Right lobe of liver (tissue), 6 donors: ENCODE measurements at regions not wholly inside any gene's neighbourhood (a gene's known extent, or its start where the extent isn't known, plus 50 kb on each side); places are given as distances from the start of the nearest gene placed in this dataset.
A peak's percentile ranks its signal among the peaks of the same experiment; 100 is the strongest.

ENCODE experiments used
- ATAC-seq, 4 donors: fragments of 200-7000 bp; cut with Tn5 transposase; one replicate each; pipeline ENCODE4 v1.9.1; 2020; ENCODE audit warnings: mild to moderate bottlenecking in 4 of 4, moderate library complexity in 4 of 4
- DNase-seq, 3 donors: peaks; one replicate each; pipeline ENCODE4 v3.0.0-alpha.2; 2020
- H3K27ac ChIP-seq, 3 donors: fragments of 200-600 bp; one replicate each; pipeline ENCODE4 v1.8.0; 2022
- H3K27me3 ChIP-seq, 2 donors: fragments of 200-600 bp; one replicate each; pipeline ENCODE4 v1.8.0; 2022
- H3K36me3 ChIP-seq, 4 donors: fragments of 200-600 bp; sonication (generic) in 1 of 4; one replicate each; pipeline versions ENCODE4 v1.5.1 to v1.8.0; 2017 to 2022; ENCODE audit warnings: control low read depth in 1 of 4
- H3K4me1 ChIP-seq, 4 donors: fragments of 200-600 bp; sonication (generic) in 1 of 4; one replicate each; pipeline versions ENCODE4 v1.5.1 to v1.8.0; 2017 to 2022; ENCODE audit warnings: control low read depth in 1 of 4
- H3K4me3 ChIP-seq, 3 donors: fragments of 200-600 bp; one replicate each; pipeline ENCODE4 v1.8.0; 2022
- H3K9me3 ChIP-seq, 4 donors: fragments of 200-600 bp; sonication (generic) in 1 of 4; one replicate each; pipeline versions ENCODE4 v1.5.1 to v1.8.0; 2017 to 2022; ENCODE audit warnings: control low read depth in 1 of 4
- POLR2A ChIP-seq: fragments of 450-650 bp; IDR thresholded peaks from one replicate; pipeline ENCODE4 v1.6.1; 2017; ENCODE audit warnings: antibody characterized with exemption, mild to moderate bottlenecking
- WGBS: methylation state at CpG from one replicate; pipeline ENCODE4 v1.1.6; 2018; ENCODE audit warnings: low coverage, low lambda C conversion rate; ENCODE audit not compliant: insufficient coverage; ENCODE audit errors: missing lambda C conversion rate; 5-methylcytosine and 5-hydroxymethylcytosine counted together
- intact Hi-C, 2 donors: fragments of 100-400 bp; cut with DNase I; formaldehyde crosslinking; loops; one replicate each; pipeline versions ENCODE4 v1.11.2 to v1.14.1; 2022
- TF ChIP-seq, protein P1 (sequence below), 4 donors: fragments of 200-600 bp in 3 of 4; fragments of 450-650 bp in 1 of 4; IDR thresholded peaks; one replicate each; pipeline versions ENCODE4 v1.5.1 to v1.8.0; 2016 to 2022; ENCODE audit warnings: antibody characterized with exemption in 4 of 4, mild to moderate bottlenecking in 2 of 4
- donor health status: DM: no; HTN: yes; CAD: no.
- donor health status: DM: no; HTN: no; CAD: no.
- donor health status: DM: no; HTN: no; CAD: no.
- donor health status: DM: no; HTN: yes; CAD: no.
- donor health status: DM: no; HTN: yes; CAD: no.

DNA sequence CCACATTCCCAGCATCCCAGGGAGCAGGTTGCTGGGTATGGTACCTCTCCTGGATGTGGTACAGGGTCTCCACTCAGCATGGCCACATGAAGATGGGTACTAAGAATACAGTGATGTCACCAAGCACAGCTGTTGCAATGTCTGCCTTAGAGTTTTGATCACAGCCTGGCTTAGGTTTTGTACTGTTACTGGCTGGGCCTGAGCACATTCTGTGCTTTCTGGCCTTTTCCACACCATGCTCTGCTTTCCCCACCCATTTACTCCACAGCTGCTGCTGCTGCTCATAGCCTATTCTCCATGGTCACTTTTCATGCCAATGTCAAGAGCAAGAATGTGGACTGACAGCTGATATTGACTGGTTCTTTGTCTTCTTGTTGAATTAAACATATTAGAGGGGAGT lies 481.9 kb downstream of the ARHGEF28 start:
- no peak overlapping the region for H3K27ac ChIP-seq
- ATAC-seq (no peak), DNase-seq (no peak)
- no peak for TF ChIP-seq POLR2A
- TF ChIP-seq, protein P1, sequence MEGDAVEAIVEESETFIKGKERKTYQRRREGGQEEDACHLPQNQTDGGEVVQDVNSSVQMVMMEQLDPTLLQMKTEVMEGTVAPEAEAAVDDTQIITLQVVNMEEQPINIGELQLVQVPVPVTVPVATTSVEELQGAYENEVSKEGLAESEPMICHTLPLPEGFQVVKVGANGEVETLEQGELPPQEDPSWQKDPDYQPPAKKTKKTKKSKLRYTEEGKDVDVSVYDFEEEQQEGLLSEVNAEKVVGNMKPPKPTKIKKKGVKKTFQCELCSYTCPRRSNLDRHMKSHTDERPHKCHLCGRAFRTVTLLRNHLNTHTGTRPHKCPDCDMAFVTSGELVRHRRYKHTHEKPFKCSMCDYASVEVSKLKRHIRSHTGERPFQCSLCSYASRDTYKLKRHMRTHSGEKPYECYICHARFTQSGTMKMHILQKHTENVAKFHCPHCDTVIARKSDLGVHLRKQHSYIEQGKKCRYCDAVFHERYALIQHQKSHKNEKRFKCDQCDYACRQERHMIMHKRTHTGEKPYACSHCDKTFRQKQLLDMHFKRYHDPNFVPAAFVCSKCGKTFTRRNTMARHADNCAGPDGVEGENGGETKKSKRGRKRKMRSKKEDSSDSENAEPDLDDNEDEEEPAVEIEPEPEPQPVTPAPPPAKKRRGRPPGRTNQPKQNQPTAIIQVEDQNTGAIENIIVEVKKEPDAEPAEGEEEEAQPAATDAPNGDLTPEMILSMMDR (IDR thresholded peaks at IDR 0.05), result no peak
- H3K4me1 ChIP-seq, result peaks cover 0 to 16% (median 5%) of the 10 kb centered on the region in 4 donors
- intact Hi-C loops, result no loop called here
- H3K36me3 ChIP-seq, result no peaks in the 10 kb centered on the region
- H3K27me3 ChIP-seq, result no peaks in the 10 kb centered on the region
- no peaks in the 10 kb centered on the region for H3K9me3 ChIP-seq
- H3K4me3 ChIP-seq, result no peak overlapping the region

DNA sequence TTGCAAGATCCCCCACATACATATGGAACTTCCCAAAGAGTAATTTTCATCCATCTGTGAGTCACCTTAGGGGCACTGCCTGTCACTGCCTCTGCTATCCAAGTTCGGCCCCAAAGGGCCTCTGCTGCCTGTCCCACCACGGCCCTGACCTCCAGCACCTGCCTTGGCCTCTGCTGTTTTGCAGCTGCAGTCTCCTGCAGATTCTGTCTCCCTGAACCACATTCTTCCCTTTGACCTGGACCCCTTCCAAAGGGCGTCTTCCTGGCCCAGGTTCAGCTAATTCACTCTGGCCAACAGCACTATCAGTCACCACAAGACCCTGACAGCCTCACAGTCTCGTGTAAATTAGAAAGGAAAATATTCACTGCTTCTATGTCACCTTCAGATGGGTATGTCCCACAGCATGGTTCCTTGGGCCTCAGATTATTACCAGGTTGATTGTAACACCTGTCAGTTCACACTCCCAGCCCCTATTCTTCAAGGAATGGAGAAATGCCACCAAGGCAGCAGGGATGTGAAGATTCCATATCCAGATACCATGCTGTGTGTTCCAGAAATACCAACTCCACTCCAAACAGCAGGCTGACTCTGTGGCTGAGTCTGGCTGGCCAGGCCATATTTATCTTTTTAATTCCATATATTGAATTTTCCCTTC lies 479.3 kb downstream of the ARHGEF28 start:
- Histone ChIP-seq H3K9me3 (no peaks in the 10 kb centered on the region), H3K36me3 (no peaks in the 10 kb centered on the region), H3K27ac (no peak overlapping the region), H3K4me1 (peaks cover 0 to 16% (median 5%) of the 10 kb centered on the region in 4 donors), H3K27me3 (no peaks in the 10 kb centered on the region), H3K4me3 (no peak overlapping the region)
- ATAC-seq (peak in 3 of 4 donors; percentile 19 to 43 (median 36)), DNase-seq (no peak)
- 15% methylated on average over 4 of the region's 4 CpGs for WGBS
- no peak for TF ChIP-seq POLR2A
- TF ChIP-seq, protein P1 (IDR thresholded peaks at IDR 0.05), result no peak
- intact Hi-C loops, result no loop called here

DNA sequence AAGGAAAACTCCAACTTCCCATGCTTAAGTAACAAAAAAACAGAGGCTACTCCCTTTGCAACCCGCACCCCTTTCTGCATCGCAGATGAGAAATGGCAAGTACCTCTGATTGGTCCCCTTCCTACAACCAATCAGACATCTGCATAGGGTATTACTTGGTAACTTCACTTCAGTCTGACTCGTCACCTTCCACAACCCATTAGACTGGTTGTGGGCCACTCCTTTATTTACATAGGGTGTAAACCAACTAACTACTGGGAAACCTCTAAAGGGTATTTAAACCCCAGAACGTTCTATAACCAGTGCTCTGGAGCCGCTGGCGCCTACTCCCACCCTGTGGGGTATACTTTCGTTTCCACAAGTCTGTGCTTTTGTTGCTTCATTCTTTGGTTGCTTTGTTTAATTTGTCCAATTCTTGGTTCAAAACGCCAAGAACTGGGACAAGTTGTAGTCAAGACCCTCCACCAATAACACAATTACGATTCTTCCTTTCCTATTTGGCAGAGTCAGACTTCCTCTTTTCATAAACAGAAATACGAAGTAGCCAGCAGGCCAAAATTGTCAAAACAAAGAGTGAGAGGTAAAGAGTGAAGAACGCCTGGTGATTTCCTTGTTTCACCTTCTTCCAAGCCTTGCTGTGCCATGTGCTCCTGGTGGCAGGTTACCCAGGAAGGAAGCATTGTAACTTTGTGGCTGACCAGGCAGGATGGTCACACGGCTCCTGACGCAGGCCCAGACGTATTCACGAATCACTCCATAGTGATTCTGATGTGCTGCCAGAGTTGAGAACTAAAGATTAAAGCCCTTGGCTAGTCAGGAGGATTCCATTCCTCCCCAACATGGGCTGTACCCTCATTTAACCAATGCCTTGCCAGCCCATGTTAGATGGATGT lies 477.4 kb downstream of the ARHGEF28 start:
- 79% methylated on average over 11 of the region's 15 CpGs for WGBS
- no peak overlapping the region for H3K4me3 ChIP-seq
- no peaks in the 10 kb centered on the region for H3K36me3 ChIP-seq
- ATAC-seq, result no peak
- H3K27me3 ChIP-seq, result no peaks in the 10 kb centered on the region
- no peaks in the 10 kb centered on the region for H3K9me3 ChIP-seq
- TF ChIP-seq, protein P1 (IDR thresholded peaks at IDR 0.05), result no peak
- TF ChIP-seq POLR2A, result no peak
- H3K27ac ChIP-seq, result no peak overlapping the region
- DNase-seq, result no peak
- intact Hi-C loops, result no loop called here
- peaks cover 0 to 11% (median 5%) of the 10 kb centered on the region in 4 donors for H3K4me1 ChIP-seq

DNA sequence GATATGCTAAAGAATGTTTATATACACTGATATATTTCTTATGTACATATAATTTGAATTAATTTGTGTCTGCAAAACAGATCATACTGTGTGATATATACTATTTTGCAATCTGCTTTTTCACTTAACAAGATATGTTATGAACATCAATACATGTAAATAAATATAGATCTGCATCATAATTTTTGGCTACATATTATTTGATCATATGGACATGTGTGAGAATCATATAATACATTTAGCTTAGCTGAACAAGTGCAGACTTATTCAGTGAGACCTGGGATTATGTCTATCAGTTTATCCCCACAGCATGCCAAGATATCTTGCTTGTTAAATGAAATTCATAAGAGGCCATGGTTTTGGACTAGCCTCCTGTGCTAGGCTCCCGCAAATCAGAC lies 474.3 kb downstream of the ARHGEF28 start:
- 75% methylated on average over 1 of the region's 1 CpG for WGBS
- ATAC-seq (no peak), DNase-seq (no peak)
- no peaks in the 10 kb centered on the region for H3K27me3 ChIP-seq
- H3K4me1 ChIP-seq, result peaks cover 0 to 9% (median 4%) of the 10 kb centered on the region in 4 donors
- no peak for TF ChIP-seq POLR2A
- TF ChIP-seq, protein P1 (IDR thresholded peaks at IDR 0.05), result no peak
- no peak overlapping the region for H3K4me3 ChIP-seq
- no peaks in the 10 kb centered on the region for H3K36me3 ChIP-seq
- intact Hi-C loops, result no loop called here
- H3K9me3 ChIP-seq, result no peaks in the 10 kb centered on the region
- no peak overlapping the region for H3K27ac ChIP-seq
